SK-N-MC (cell line): ENCODE measurements at regions not wholly inside any gene's neighbourhood (a gene's known extent, or its start where the extent isn't known, plus 50 kb on each side); places are given as distances from the start of the nearest gene placed in this dataset.

ENCODE experiments used
- DNase-seq: peaks from one replicate; pipeline ENCODE4 v3.0.0-alpha.2; 2011; ENCODE audit warnings: low read depth, low spot score
- H3K27ac ChIP-seq: fragments of 200-600 bp; sonication (generic); 2 replicates; pipeline ENCODE4 v1.5.1; 2016; ENCODE audit warnings: mixed run types
- H3K36me3 ChIP-seq: fragments of 200-600 bp; sonication (generic); 2 replicates; pipeline ENCODE4 v1.6.1; 2017; ENCODE audit warnings: antibody characterized with exemption, low read length, mixed read lengths; ENCODE audit not compliant: insufficient read depth
- H3K4me3 ChIP-seq: fragments of 200-600 bp; sonication (generic); 2 replicates; pipeline ENCODE4 v1.5.1; 2016
- H3K9ac ChIP-seq: fragments of 200-600 bp; sonication (generic); 2 replicates; pipeline ENCODE4 v1.8.0; 2017; ENCODE audit warnings: mixed run types, mixed read lengths; ENCODE audit not compliant: insufficient read length
- H3K9me3 ChIP-seq: fragments of 200-600 bp; sonication (generic); 2 replicates; pipeline ENCODE4 v1.6.1; 2017; ENCODE audit warnings: low read depth, mild to moderate bottlenecking, antibody characterized with exemption, low read length, moderate library complexity, mixed read lengths
- EZH2 ChIP-seq: fragments of 200-600 bp; sonication (generic); IDR thresholded peaks from one replicate; pipeline ENCODE4 v1.6.1; 2017; ENCODE audit warnings: antibody characterized with exemption
- FOXP2 ChIP-seq: optimal IDR thresholded peaks from 2 replicates; pipeline ENCODE3; 2011; ENCODE audit warnings: mild to moderate bottlenecking, moderate library complexity; ENCODE audit not compliant: insufficient read depth; ENCODE audit errors: extremely low read length, control extremely low read depth
- POLR2AphosphoS5 ChIP-seq: IDR thresholded peaks from 2 replicates; pipeline ENCODE4 v1.6.1; 2012; ENCODE audit warnings: mild to moderate bottlenecking, low read depth, low read length, borderline replicate concordance

DNA sequence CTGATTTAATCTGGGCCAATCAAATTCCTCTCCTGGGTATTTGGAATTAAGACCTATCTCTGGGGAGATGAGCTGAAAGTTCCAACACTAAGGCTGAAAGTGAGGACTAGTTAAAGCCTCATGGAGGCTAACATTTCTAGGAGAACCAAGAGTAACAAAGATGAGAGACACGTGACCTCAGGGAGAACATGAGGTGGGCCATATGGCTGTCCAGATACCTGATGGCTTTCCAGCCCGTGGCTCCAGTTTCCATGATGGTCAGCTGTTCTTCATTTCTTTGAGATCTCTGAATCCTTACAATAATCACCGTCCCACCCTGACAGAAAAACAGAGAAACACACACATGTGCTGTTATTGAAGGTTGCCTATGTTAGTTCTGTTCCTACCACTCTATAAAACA lies 66.1 kb downstream of the LEPR start:
- Histone ChIP-seq H3K27ac (no peak overlapping the region), H3K9ac (no peak overlapping the region), H3K9me3 (no peaks in the 10 kb centered on the region), H3K4me3 (no peak overlapping the region), H3K36me3 (no peaks in the 10 kb centered on the region)
- TF ChIP-seq POLR2AphosphoS5, result no peak
- no peak for TF ChIP-seq FOXP2
- no peak for TF ChIP-seq EZH2
- no peak for DNase-seq

- no peak for DNase-seq
- Histone ChIP-seq H3K36me3 (no peaks in the 10 kb centered on the region), H3K9me3 (no peaks in the 10 kb centered on the region), H3K9ac (no peak overlapping the region), H3K4me3 (no peak overlapping the region), H3K27ac (no peak overlapping the region)
- no peak for TF ChIP-seq FOXP2
- no peak for TF ChIP-seq POLR2AphosphoS5
- TF ChIP-seq EZH2, result no peak
Observed at GRCh38 chr1:65489481-65489880, 69.0 kb downstream of the LEPR start.

GRCh38 chr1:65490231-65491009 lies 70.0 kb downstream of the LEPR start:
- no peak overlapping the region for H3K4me3 ChIP-seq
- H3K9ac ChIP-seq, result no peak overlapping the region
- no peaks in the 10 kb centered on the region for H3K36me3 ChIP-seq
- TF ChIP-seq EZH2, result no peak
- no peak for TF ChIP-seq FOXP2
- TF ChIP-seq POLR2AphosphoS5, result no peak
- no peaks in the 10 kb centered on the region for H3K9me3 ChIP-seq
- H3K27ac ChIP-seq, result no peak overlapping the region
- DNase-seq, result no peak

DNA sequence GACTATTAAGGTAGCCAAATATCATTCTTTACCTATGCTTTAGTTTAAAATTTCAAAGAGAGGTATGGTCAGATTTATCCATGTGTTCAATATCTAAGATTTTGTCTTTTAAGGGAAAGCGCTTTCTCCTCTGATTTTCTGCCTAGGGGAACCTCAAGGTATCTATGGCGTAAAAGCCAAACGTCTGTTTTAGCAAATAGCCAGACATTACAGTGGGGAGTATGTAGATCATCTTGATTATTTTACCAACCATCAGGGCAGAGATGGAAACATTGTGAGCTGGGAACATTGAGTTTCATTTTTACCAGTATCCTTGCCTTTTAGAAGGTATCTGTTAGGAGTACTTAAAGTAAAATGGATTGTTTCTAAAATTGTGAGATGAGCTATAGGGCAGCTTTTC lies 71.0 kb downstream of the LEPR start:
- H3K4me3 ChIP-seq, result no peak overlapping the region
- no peak overlapping the region for H3K27ac ChIP-seq
- TF ChIP-seq POLR2AphosphoS5 (no peak), FOXP2 (no peak)
- no peak overlapping the region for H3K9ac ChIP-seq
- DNase-seq, result no peak
- no peaks in the 10 kb centered on the region for H3K9me3 ChIP-seq
- no peaks in the 10 kb centered on the region for H3K36me3 ChIP-seq

DNA sequence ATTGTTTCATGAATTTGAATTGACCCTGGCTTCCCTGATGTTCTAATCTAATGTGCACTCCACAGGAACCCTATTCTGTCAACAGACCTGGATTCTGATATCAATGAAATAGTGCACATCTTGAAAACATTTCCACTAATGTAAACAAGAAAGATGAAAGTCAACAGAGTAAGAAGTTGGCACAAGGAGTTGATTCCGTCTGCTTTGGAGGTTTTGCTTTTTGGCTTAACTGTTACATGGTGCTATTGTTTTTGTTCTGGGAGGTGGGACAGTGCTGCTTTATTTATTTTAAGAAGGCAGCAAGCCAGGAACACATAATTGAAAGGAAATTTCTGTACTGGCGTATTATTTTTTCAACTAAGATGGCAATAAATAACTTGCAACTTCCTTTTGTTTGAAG lies 73.3 kb downstream of the LEPR start:
- H3K9ac ChIP-seq, result no peak overlapping the region
- no peaks in the 10 kb centered on the region for H3K36me3 ChIP-seq
- no peaks in the 10 kb centered on the region for H3K9me3 ChIP-seq
- TF ChIP-seq EZH2, result no peak
- TF ChIP-seq FOXP2, result no peak
- TF ChIP-seq POLR2AphosphoS5, result no peak
- DNase-seq, result no peak
- no peak overlapping the region for H3K27ac ChIP-seq
- no peak overlapping the region for H3K4me3 ChIP-seq

DNA sequence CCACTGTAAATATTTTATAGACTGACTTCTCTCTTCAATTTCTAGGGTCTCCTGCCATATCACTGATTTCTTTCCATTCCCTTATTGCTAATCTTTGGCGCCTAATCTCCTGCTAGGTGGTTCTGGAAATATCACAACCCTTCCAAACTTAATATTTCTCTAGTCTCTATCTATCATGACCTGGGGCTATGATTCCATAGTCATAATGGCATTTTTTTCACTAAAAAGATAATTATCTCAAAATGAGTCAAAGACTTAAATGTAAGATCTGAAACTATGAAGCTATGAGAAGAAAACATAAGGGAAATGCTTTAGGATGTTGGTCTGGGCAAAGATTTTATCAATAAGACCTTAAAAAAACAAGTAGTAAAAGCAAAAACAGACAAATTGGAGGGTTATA lies 74.2 kb downstream of the LEPR start:
- TF ChIP-seq FOXP2 (no peak), EZH2 (no peak), POLR2AphosphoS5 (no peak)
- Histone ChIP-seq H3K9ac (no peak overlapping the region), H3K4me3 (no peak overlapping the region), H3K27ac (no peak overlapping the region), H3K9me3 (no peaks in the 10 kb centered on the region), H3K36me3 (no peaks in the 10 kb centered on the region)
- no peak for DNase-seq

DNA sequence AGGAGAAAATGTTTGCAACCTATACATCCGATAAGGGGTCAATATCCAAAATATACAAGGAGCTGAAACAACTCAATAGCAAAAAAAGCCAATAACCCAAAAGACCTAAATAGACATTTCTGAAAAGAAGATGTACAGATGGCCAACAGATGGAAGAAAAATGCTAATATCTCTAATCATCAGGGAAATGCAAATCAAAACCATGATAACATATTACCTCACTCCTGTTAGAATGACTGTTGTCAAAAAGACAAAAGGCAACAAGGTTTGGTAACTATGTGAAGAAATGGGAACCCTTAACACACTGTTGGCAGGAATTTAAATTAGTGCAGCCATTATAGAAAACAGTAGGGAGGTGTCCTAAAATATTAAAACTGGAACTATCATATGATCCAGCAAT lies 74.7 kb downstream of the LEPR start:
- no peaks in the 10 kb centered on the region for H3K36me3 ChIP-seq
- H3K9ac ChIP-seq, result no peak overlapping the region
- no peaks in the 10 kb centered on the region for H3K9me3 ChIP-seq
- H3K4me3 ChIP-seq, result no peak overlapping the region
- no peak for DNase-seq
- no peak for TF ChIP-seq POLR2AphosphoS5
- no peak for TF ChIP-seq FOXP2
- no peak for TF ChIP-seq EZH2
- H3K27ac ChIP-seq, result no peak overlapping the region

DNA sequence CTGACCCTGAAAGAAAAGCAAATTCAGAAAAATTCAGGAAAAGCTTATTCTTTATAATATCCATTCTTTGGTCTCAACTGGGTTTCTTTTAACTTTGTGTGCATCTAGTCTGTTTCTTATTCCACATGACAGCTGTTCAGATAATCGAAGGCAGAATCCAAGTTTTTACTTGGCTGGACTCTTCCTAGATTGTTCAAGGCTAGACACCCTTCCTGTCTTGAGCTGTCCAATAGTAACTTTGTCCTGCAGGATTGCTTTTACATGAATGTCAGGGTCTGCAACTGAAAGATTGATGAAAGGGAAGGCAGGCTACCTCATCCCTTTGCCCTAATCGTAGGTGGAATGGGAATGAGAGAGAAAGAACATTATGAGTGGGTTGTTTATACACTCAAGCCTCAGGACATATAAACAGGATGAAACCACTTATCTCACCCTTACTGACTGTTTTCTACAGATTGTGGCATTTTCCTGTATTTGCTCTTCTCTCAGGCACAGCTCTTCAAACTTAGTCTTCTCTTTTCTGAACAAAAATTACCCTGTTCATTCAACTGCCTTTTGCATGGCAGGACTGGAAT lies 76.9 kb downstream of the LEPR start:
- H3K36me3 ChIP-seq, result no peaks in the 10 kb centered on the region
- no peak for DNase-seq
- no peak for TF ChIP-seq POLR2AphosphoS5
- TF ChIP-seq EZH2, result no peak
- no peak for TF ChIP-seq FOXP2
- H3K4me3 ChIP-seq, result no peak overlapping the region
- H3K9ac ChIP-seq, result no peak overlapping the region
- no peak overlapping the region for H3K27ac ChIP-seq
- H3K9me3 ChIP-seq, result no peaks in the 10 kb centered on the region
